Mucosa of descending colon (tissue), 3 donors: ENCODE measurements at regions not wholly inside any gene's neighbourhood (a gene's known extent, or its start where the extent isn't known, plus 50 kb on each side); places are given as distances from the start of the nearest gene placed in this dataset.

ENCODE experiments used
- ATAC-seq: fragments of 200-7000 bp; cut with Tn5 transposase; one replicate; pipeline ENCODE4 v1.9.1; 2020; ENCODE audit warnings: mild to moderate bottlenecking, moderate library complexity
- DNase-seq, 3 donors: peaks; one replicate each; pipeline ENCODE4 v3.0.0-alpha.2; 2020
- H3K36me3 ChIP-seq: fragments of 200-600 bp; one replicate; pipeline ENCODE4 v1.8.0; 2021; ENCODE audit warnings: low read depth, mild to moderate bottlenecking
- H3K4me1 ChIP-seq: fragments of 200-600 bp; one replicate; pipeline ENCODE4 v1.8.0; 2021; ENCODE audit warnings: low read depth, mild to moderate bottlenecking
- H3K4me3 ChIP-seq: fragments of 200-600 bp; one replicate; pipeline ENCODE4 v1.8.0; 2021; ENCODE audit warnings: mild to moderate bottlenecking
- H3K9me3 ChIP-seq: fragments of 200-600 bp; one replicate; pipeline ENCODE4 v1.8.0; 2021; ENCODE audit warnings: mild to moderate bottlenecking
- intact Hi-C, 2 donors: fragments of 100-400 bp; cut with DNase I in 1 of 2; cut with micrococcal nuclease in 1 of 2; formaldehyde crosslinking; loops; one replicate each; pipeline versions ENCODE4 v1.11.0 to v1.11.1; 2022; cut with DNase I, micrococcal nuclease
- TF ChIP-seq, protein P1 (sequence below): fragments of 200-600 bp; IDR thresholded peaks from one replicate; pipeline ENCODE4 v1.8.0; 2022; ENCODE audit warnings: antibody characterized with exemption, mild to moderate bottlenecking
- donor health status: DM: no; HTN: no; CAD: no; lungs with moderate emphysema.
- donor health status: DM: no; HTN: no; CAD: no.
- donor health status: DM: no; HTN: yes; CAD: no.

DNA sequence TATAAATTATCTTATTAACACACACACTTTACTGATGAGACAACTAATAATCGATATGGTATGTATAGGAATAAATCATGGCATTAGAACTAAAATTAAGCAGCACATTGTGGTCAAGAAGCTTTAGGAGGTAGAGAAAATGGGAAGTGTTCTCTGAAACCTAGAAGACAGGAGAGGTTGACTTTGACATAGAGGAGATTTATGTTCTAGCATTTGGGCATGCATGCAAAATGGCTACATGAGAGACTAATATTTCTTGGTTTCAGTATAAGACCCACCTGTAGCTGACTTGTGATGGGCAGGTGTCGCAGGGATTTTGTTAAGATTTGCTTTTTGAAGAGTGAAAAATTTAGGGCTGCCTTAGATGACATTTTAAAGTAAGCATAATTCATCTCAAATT is 209.7 kb upstream of the POU1F1 start:
- intact Hi-C loops: no loop called here
- H3K36me3 ChIP-seq: no peaks in the 10 kb centered on the region
- TF ChIP-seq, protein P1, sequence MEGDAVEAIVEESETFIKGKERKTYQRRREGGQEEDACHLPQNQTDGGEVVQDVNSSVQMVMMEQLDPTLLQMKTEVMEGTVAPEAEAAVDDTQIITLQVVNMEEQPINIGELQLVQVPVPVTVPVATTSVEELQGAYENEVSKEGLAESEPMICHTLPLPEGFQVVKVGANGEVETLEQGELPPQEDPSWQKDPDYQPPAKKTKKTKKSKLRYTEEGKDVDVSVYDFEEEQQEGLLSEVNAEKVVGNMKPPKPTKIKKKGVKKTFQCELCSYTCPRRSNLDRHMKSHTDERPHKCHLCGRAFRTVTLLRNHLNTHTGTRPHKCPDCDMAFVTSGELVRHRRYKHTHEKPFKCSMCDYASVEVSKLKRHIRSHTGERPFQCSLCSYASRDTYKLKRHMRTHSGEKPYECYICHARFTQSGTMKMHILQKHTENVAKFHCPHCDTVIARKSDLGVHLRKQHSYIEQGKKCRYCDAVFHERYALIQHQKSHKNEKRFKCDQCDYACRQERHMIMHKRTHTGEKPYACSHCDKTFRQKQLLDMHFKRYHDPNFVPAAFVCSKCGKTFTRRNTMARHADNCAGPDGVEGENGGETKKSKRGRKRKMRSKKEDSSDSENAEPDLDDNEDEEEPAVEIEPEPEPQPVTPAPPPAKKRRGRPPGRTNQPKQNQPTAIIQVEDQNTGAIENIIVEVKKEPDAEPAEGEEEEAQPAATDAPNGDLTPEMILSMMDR: no peak
- DNase-seq (no peak), ATAC-seq (no peak)
- no peak overlapping the region for H3K4me3 ChIP-seq
- H3K9me3 ChIP-seq: no peaks in the 10 kb centered on the region
- H3K4me1 ChIP-seq: no peaks in the 10 kb centered on the region

DNA sequence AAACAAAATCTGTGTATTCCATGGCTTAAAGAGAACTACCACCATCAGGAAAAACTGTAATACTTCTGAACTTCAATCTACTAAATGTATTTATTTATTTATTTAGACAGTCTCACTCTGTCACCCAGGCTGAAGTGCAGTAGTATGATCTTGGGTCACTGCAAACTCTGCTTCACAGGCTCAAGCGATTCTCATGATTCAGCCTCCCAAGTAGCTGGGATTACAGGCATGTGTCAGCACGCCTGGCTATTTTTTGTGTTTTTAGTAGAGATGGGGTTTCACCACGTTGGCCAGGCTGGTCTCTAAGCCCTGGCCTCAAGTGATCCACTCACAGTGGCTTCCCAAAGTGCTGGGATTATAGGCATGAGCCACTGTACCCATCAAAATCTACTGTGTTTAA is 202.3 kb upstream of the POU1F1 start:
- no peak for DNase-seq
- TF ChIP-seq, protein P1: no peak

DNA sequence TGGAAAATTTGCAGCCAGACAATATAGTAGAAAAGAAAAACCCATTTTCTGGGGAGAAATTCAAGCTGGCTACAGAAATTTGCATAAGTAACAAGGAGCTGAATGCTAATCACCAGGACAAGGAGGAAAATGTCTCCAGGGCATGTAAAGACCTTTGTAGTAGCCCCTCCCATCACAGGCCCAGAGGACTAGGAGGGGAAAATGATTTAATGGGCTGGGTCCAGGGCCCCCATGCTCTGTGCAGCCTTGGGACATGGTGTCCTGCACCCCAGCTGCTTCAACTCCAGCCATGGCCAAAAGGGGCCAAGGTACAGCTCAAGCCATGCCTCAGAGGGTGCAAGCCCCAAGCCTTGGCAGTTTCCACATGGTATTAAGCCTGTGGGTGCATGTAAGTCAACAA is 197.6 kb upstream of the POU1F1 start:
- intact Hi-C loops: no loop called here
- DNase-seq: no peak
- ATAC-seq: no peak
- TF ChIP-seq, protein P1: no peak
- no peaks in the 10 kb centered on the region for H3K9me3 ChIP-seq
- no peak overlapping the region for H3K4me3 ChIP-seq
- no peaks in the 10 kb centered on the region for H3K4me1 ChIP-seq
- no peaks in the 10 kb centered on the region for H3K36me3 ChIP-seq

More for the DNA sequence above, 202.3 kb upstream of the POU1F1 start:
- no peak overlapping the region for H3K4me3 ChIP-seq
- H3K4me1 ChIP-seq: no peaks in the 10 kb centered on the region
- no peaks in the 10 kb centered on the region for H3K9me3 ChIP-seq
- intact Hi-C loops: no loop called here
- ATAC-seq: no peak
- no peaks in the 10 kb centered on the region for H3K36me3 ChIP-seq

DNA sequence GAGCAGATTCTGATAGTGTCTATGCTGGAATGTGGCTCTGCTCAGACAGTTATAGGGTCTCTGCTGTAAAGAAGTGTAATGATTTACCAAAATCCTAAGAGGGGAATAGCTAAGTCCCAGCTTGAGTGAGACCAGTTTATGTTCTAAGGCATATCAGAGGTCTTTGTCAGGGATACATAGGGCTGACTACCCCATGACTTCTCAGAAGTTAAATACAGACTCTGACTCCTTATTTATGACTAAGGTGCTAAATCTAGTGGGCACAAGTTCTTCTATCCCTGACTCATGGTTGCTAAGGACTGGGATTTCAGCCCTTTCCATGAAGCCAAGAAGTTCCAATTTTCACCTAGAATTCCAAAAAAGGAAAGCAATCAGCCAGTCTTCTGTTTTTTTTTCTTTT is 192.6 kb upstream of the POU1F1 start:
- DNase-seq (no peak), ATAC-seq (no peak)
- TF ChIP-seq, protein P1: no peak
- Histone ChIP-seq H3K4me3 (no peak overlapping the region), H3K9me3 (peaks cover 2% of the 10 kb centered on the region), H3K4me1 (no peaks in the 10 kb centered on the region), H3K36me3 (no peaks in the 10 kb centered on the region)
- intact Hi-C loops: no loop called here

DNA sequence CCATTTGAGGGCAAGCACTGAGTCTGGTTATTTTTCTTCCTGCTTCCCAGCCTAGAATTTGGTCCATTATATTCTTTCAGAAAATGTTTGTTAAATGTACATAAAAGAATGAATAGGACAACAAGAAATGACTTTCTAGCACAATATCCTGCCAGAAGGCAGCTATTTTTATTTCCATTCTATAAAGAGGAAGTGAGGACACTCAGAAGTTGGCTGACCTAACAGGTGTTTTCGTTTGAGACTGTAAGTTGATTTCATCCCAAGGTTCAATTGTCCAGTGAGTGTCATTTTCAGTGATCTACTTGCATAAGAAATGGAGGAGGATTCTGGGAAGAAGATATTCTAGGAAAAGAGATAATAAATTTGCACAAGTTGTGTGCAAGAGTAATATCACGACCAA is 191.9 kb upstream of the POU1F1 start:
- TF ChIP-seq, protein P1: no peak
- ATAC-seq: no peak
- intact Hi-C loops: no loop called here
- Histone ChIP-seq H3K4me1 (no peaks in the 10 kb centered on the region), H3K36me3 (no peaks in the 10 kb centered on the region), H3K9me3 (peaks cover 2% of the 10 kb centered on the region), H3K4me3 (no peak overlapping the region)
- no peak for DNase-seq

DNA sequence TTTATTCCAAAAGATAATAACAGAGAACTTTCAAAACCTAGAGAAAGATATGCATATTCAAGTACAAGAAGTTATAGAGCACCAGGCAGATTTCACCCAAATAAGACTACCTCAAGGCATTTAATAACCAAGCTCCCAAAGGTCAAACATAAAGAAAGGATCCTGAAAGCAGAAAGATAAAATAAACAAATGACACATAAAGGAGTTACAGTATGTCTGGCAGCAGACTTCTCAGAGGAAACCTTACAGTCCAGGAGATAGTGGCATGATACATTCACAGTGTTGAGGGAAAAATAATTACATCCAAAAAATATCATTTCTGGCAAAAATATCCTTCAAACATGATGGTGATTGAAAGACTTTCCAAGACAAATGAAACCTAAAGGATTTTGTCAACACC is 185.8 kb upstream of the POU1F1 start:
- ATAC-seq (no peak), DNase-seq (no peak)
- TF ChIP-seq, protein P1: no peak
- Histone ChIP-seq H3K4me3 (no peak overlapping the region), H3K4me1 (no peaks in the 10 kb centered on the region), H3K36me3 (no peaks in the 10 kb centered on the region), H3K9me3 (peaks cover 2% of the 10 kb centered on the region)
- intact Hi-C loops: no loop called here
